Panc1 (cell line): ENCODE measurements at regions not wholly inside any gene's neighbourhood (a gene's known extent, or its start where the extent isn't known, plus 50 kb on each side); places are given as distances from the start of the nearest gene placed in this dataset.
"Not testable (repeated sequence)": the region's sequence is repeated elsewhere in the genome, so short reads cannot be mapped to it uniquely, and the experiment has no call there.

Experiments
- ATAC-seq: fragments of 200-7000 bp; cut with Tn5 transposase; 2 replicates; pipeline ENCODE4 v1.9.1; 2020; ENCODE audit warnings: mild to moderate bottlenecking, moderate library complexity
- BruUV-seq: library from RNA; stranded (reverse); fragments of 400-500 nt; replicated peaks from 2 replicates; lab custom pipeline; 2021; lab: Mats Ljungman, UMichigan
- CTCF ChIA-PET: fragments of 300-600 bp; sonication (Branson Sonifier 250); formaldehyde crosslinking; loops from one replicate; lab custom pipeline; 2022; ENCODE audit warnings: antibody characterized with exemption; lab: Charles Lee
- POLR2A ChIA-PET: fragments of 300-600 bp; sonication (Branson Sonifier 250); formaldehyde crosslinking; loops from one replicate; lab custom pipeline; 2022; ENCODE audit warnings: antibody characterized with exemption; lab: Charles Lee
- DNase-seq: peaks from one replicate; pipeline ENCODE4 v3.0.0-alpha.2; 2010; ENCODE audit warnings: low read depth, low spot score
- H3K27ac ChIP-seq: 2 replicates; pipeline ENCODE4 v1.5.1; 2011; ENCODE audit warnings: mild to moderate bottlenecking, low read length, inconsistent platforms
- H3K27me3 ChIP-seq: fragments of 200-500 bp; sonication (Bioruptor generic); 2 replicates; pipeline ENCODE4 v1.6.0; 2014; ENCODE audit warnings: low read length, inconsistent platforms; ENCODE audit not compliant: control insufficient read depth, insufficient read depth
- H3K36me3 ChIP-seq: fragments of 200-500 bp; sonication (Bioruptor generic); 2 replicates; pipeline ENCODE4 v1.5.1; 2014; ENCODE audit warnings: inconsistent platforms, mild to moderate bottlenecking, low read length, moderate library complexity; ENCODE audit not compliant: control insufficient read depth, insufficient read depth
- H3K4me1 ChIP-seq: 2 replicates; pipeline ENCODE4 v1.5.1; 2011; ENCODE audit warnings: inconsistent platforms, mild to moderate bottlenecking, low read length, moderate library complexity; ENCODE audit not compliant: control insufficient read depth, insufficient read depth
- H3K4me3 ChIP-seq, 2 experiments: 2 replicates each; pipeline ENCODE4 v1.5.1; 2011 to 2012; ENCODE audit warnings: low read depth in 2 of 2, low read length in 2 of 2, mild to moderate bottlenecking in 2 of 2, inconsistent platforms in 1 of 2, moderate library complexity in 1 of 2
- H3K9me3 ChIP-seq: fragments of 200-500 bp; sonication (Bioruptor generic); 2 replicates; pipeline ENCODE4 v1.5.1; 2014; ENCODE audit warnings: low read depth, mild to moderate bottlenecking, inconsistent platforms, low read length, moderate library complexity; ENCODE audit not compliant: control insufficient read depth, insufficient read depth
- CTCF ChIP-seq: fragments of 450-650 bp; IDR thresholded peaks from 2 replicates; pipeline ENCODE4 v1.5.1; 2017; ENCODE audit warnings: mild to moderate bottlenecking
- POLR2AphosphoS5 ChIP-seq: IDR thresholded peaks from 2 replicates; pipeline ENCODE4 v1.6.1; 2012; ENCODE audit warnings: mild to moderate bottlenecking, low read depth, low read length, moderate library complexity
- SIN3A ChIP-seq: IDR thresholded peaks from 2 replicates; pipeline ENCODE4 v1.6.1; 2012; ENCODE audit warnings: low read depth, mild to moderate bottlenecking, low read length, moderate library complexity, borderline replicate concordance; ENCODE audit not compliant: insufficient read depth
- TCF7L2 ChIP-seq: IDR thresholded peaks from 2 replicates; pipeline ENCODE4 v1.6.1; 2011; ENCODE audit warnings: mild to moderate bottlenecking, low read depth, low read length, inconsistent platforms
- in situ Hi-C: cut with HindIII; loops from 2 replicates; pipeline ENCODE4 v1.10.0; 2016; ENCODE audit warnings: low sequenced_read_pairs, low pct_unique_long_range_greater_than_20kb
- intact Hi-C: fragments of 100-400 bp; cut with micrococcal nuclease; formaldehyde crosslinking; loops from one replicate; pipeline ENCODE4 v1.10.0; 2022; ENCODE audit not compliant: unreplicated experiment
- TF ChIP-seq, protein P1 (sequence below), 2 experiments: IDR thresholded peaks; 2 replicates each; pipeline ENCODE4 v1.6.1; 2011 to 2012; ENCODE audit warnings: low read depth in 2 of 2, control low read depth in 1 of 2, low read length in 1 of 2, mild to moderate bottlenecking in 1 of 2, moderate library complexity in 1 of 2; ENCODE audit not compliant: insufficient read depth in 1 of 2

GRCh38 chr6:11469684-11470083 lies 67.9 kb upstream of the TMEM170B start:
- POLR2A ChIA-PET, result no interaction called here
- CTCF ChIA-PET, result no interaction called here
- Histone ChIP-seq H3K27me3 (peaks cover 3% of the 10 kb centered on the region), H3K4me1 (no peaks in the 10 kb centered on the region), H3K27ac (no peak overlapping the region), H3K36me3 (no peaks in the 10 kb centered on the region), H3K4me3 (no peak overlapping the region), H3K9me3 (no peaks in the 10 kb centered on the region)
- in situ Hi-C loops, result no loop called here
- no TSS peak for BruUV-seq
- ATAC-seq (no peak), DNase-seq (no peak)
- intact Hi-C loops, result no loop called here
- TF ChIP-seq SIN3A (no peak), CTCF (no peak), TCF7L2 (no peak), POLR2AphosphoS5 (no peak)
- TF ChIP-seq, protein P1, sequence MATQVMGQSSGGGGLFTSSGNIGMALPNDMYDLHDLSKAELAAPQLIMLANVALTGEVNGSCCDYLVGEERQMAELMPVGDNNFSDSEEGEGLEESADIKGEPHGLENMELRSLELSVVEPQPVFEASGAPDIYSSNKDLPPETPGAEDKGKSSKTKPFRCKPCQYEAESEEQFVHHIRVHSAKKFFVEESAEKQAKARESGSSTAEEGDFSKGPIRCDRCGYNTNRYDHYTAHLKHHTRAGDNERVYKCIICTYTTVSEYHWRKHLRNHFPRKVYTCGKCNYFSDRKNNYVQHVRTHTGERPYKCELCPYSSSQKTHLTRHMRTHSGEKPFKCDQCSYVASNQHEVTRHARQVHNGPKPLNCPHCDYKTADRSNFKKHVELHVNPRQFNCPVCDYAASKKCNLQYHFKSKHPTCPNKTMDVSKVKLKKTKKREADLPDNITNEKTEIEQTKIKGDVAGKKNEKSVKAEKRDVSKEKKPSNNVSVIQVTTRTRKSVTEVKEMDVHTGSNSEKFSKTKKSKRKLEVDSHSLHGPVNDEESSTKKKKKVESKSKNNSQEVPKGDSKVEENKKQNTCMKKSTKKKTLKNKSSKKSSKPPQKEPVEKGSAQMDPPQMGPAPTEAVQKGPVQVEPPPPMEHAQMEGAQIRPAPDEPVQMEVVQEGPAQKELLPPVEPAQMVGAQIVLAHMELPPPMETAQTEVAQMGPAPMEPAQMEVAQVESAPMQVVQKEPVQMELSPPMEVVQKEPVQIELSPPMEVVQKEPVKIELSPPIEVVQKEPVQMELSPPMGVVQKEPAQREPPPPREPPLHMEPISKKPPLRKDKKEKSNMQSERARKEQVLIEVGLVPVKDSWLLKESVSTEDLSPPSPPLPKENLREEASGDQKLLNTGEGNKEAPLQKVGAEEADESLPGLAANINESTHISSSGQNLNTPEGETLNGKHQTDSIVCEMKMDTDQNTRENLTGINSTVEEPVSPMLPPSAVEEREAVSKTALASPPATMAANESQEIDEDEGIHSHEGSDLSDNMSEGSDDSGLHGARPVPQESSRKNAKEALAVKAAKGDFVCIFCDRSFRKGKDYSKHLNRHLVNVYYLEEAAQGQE (IDR thresholded peaks at IDR 0.05; ENCODE audit: insufficient read depth in 1 of 2, low read depth in 2 of 2, low read length in 1 of 2), result no peak

DNA sequence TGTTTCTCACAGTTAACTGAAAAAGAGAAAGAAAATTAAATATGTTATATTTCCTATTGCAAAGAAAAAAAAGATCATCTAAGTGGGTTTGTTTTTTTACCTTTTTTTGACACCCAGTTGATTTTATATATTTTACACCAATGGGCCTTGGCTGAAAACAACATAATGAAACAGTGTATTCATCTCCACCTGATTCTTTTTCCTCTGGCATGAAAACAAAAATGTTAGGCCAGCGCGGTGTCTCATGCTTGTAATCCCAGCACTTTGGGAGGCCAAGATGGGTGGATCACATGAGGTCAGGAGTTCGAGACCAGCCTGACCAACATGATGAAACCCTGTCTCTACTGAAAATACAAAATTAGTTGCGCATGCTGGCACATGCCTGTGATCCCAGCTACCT lies 69.3 kb upstream of the TMEM170B start:
- in situ Hi-C loops, H3K27me3 ChIP-seq, H3K36me3 ChIP-seq, ATAC-seq, intact Hi-C loops, DNase-seq, H3K4me3 ChIP-seq, CTCF ChIA-PET, H3K4me1 ChIP-seq, BruUV-seq, POLR2A ChIA-PET, H3K9me3 ChIP-seq, H3K27ac ChIP-seq: not testable (repeated sequence)

DNA sequence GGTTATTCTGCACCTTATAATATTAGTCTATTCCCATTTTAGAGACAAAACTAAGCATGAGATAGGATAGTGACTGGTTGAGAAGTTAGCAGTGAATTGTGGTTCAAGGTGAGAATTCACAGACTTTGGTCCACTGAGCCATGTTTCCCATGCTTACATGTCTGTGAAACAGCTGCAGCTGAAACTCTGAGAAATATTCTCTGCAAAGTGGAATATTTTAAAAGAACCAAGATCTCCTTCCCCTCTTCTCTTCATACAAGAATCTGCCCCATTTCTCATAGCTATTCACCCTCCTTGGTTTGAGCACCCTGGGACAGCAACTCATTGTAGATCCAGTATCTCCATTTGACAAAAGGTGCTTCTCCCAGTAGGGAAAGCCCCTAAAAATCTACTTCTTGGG lies 70.2 kb upstream of the TMEM170B start:
- no peak overlapping the region for H3K4me3 ChIP-seq
- CTCF ChIA-PET, result no interaction called here
- no peaks in the 10 kb centered on the region; the same call in 1 of the 2 replicates for H3K27me3 ChIP-seq
- POLR2A ChIA-PET, result no interaction called here
- no peaks in the 10 kb centered on the region for H3K9me3 ChIP-seq
- no peak for TF ChIP-seq POLR2AphosphoS5
- TF ChIP-seq, protein P1 (IDR thresholded peaks at IDR 0.05; ENCODE audit: insufficient read depth in 1 of 2, low read depth in 2 of 2, low read length in 1 of 2), result no peak
- no peak for TF ChIP-seq CTCF
- H3K27ac ChIP-seq, result no peak overlapping the region
- in situ Hi-C loops (no loop called here), intact Hi-C loops (no loop called here)
- no TSS peak for BruUV-seq
- DNase-seq (no peak), ATAC-seq (no peak)
- H3K4me1 ChIP-seq, result no peaks in the 10 kb centered on the region
- no peaks in the 10 kb centered on the region for H3K36me3 ChIP-seq
